Osteocyte (in vitro differentiated cells): ENCODE measurements at regions not wholly inside any gene's neighbourhood (a gene's known extent, or its start where the extent isn't known, plus 50 kb on each side); places are given as distances from the start of the nearest gene placed in this dataset.

Experiments used
- DNase-seq: peaks from one replicate; pipeline ENCODE4 v3.0.0; 2021; ENCODE audit warnings: mixed read lengths; ENCODE audit not compliant: unreplicated experiment; ENCODE audit errors: extremely low spot score
- H3K27ac Mint-ChIP-seq: one replicate; pipeline ENCODE4 v1.8.0; 2021; ENCODE audit warnings: mild to moderate bottlenecking, mixed read lengths; ENCODE audit not compliant: unreplicated experiment
- H3K27me3 Mint-ChIP-seq: one replicate; pipeline ENCODE4 v1.8.0; 2021; ENCODE audit warnings: mixed read lengths; ENCODE audit not compliant: unreplicated experiment
- H3K36me3 Mint-ChIP-seq: one replicate; pipeline ENCODE4 v1.8.0; 2021; ENCODE audit warnings: mixed read lengths; ENCODE audit not compliant: unreplicated experiment
- H3K4me1 Mint-ChIP-seq: one replicate; pipeline ENCODE4 v1.8.0; 2021; ENCODE audit warnings: mixed read lengths; ENCODE audit not compliant: unreplicated experiment
- H3K4me3 Mint-ChIP-seq: one replicate; pipeline ENCODE4 v1.8.0; 2021; ENCODE audit warnings: mild to moderate bottlenecking, moderate library complexity, mixed read lengths; ENCODE audit not compliant: unreplicated experiment
- H3K9me3 Mint-ChIP-seq: one replicate; pipeline ENCODE4 v1.8.0; 2021; ENCODE audit warnings: mixed read lengths; ENCODE audit not compliant: unreplicated experiment
- TF ChIP-seq, protein P1 (sequence below): fragments of 200-600 bp; sonication (generic); IDR thresholded peaks from 2 replicates; pipeline ENCODE4 v1.5.0; 2021; ENCODE audit warnings: antibody characterized with exemption, mild to moderate bottlenecking, moderate library complexity

DNA sequence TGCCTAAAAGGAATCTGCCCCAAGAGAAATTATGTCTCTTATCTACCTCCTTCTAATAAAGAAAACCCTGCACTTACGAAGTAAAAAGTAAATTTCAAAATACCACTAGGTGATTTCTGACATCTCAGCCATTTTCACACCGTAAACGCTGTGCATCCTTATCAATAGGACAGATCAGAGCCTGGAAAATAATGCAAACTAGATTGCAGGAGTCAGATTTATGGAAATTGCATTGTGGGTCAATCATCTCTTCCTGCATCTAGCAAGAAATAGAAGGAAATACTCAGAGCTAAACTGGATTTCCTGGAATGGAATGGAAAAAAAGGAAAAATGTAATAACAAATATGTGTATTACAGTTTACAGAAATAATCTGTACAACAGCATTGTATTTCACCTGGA is 114.3 kb upstream of the PLPPR4 start:
- DNase-seq, result no peak
- Mint-ChIP-seq H3K4me1 (no peaks in the 10 kb centered on the region), H3K27me3 (peaks cover 25% of the 10 kb centered on the region), H3K36me3 (no peaks in the 10 kb centered on the region), H3K27ac (no peak overlapping the region), H3K9me3 (no peaks in the 10 kb centered on the region), H3K4me3 (no peak overlapping the region)
- TF ChIP-seq, protein P1, sequence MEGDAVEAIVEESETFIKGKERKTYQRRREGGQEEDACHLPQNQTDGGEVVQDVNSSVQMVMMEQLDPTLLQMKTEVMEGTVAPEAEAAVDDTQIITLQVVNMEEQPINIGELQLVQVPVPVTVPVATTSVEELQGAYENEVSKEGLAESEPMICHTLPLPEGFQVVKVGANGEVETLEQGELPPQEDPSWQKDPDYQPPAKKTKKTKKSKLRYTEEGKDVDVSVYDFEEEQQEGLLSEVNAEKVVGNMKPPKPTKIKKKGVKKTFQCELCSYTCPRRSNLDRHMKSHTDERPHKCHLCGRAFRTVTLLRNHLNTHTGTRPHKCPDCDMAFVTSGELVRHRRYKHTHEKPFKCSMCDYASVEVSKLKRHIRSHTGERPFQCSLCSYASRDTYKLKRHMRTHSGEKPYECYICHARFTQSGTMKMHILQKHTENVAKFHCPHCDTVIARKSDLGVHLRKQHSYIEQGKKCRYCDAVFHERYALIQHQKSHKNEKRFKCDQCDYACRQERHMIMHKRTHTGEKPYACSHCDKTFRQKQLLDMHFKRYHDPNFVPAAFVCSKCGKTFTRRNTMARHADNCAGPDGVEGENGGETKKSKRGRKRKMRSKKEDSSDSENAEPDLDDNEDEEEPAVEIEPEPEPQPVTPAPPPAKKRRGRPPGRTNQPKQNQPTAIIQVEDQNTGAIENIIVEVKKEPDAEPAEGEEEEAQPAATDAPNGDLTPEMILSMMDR, result no peak

- Mint-ChIP-seq H3K36me3 (no peaks in the 10 kb centered on the region), H3K27ac (no peak overlapping the region), H3K4me1 (no peaks in the 10 kb centered on the region), H3K27me3 (peaks cover 27% of the 10 kb centered on the region), H3K9me3 (no peaks in the 10 kb centered on the region), H3K4me3 (no peak overlapping the region)
- TF ChIP-seq, protein P1, result no peak
- no peak for DNase-seq
Observed at GRCh38 chr1:99152132-99152531, 112.2 kb upstream of the PLPPR4 start.

DNA sequence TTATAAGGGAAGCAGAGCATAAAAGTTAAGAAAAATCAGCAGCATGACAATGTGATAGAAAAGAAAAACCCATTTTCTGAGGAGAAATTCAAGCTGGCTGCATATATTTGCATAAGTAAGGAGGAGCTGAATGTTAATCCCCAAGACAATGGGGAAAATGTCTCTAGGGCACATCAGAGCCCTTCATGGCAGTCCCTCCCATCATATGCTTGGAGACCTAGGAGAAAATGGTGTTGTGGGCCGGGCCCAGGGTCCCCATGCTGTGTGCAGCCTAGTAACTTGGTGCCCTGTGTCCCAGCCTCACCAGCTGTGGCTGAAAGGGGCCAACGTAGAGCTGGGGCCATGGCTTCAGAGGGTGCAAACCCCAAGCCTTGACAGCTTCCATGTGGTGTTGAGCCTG is 100.6 kb upstream of the PLPPR4 start:
- TF ChIP-seq, protein P1, result no peak
- Mint-ChIP-seq H3K27ac (no peak overlapping the region), H3K4me1 (no peaks in the 10 kb centered on the region), H3K4me3 (no peak overlapping the region), H3K9me3 (peaks cover 5% of the 10 kb centered on the region), H3K36me3 (no peaks in the 10 kb centered on the region), H3K27me3 (peaks cover 14% of the 10 kb centered on the region)
- no peak for DNase-seq

GRCh38 chr1:99170516-99170915 is 93.8 kb upstream of the PLPPR4 start:
- H3K27me3 Mint-ChIP-seq, result peaks cover 31% of the 10 kb centered on the region
- H3K9me3 Mint-ChIP-seq, result no peaks in the 10 kb centered on the region
- no peak overlapping the region for H3K4me3 Mint-ChIP-seq
- H3K36me3 Mint-ChIP-seq, result no peaks in the 10 kb centered on the region
- no peak for DNase-seq
- H3K4me1 Mint-ChIP-seq, result no peaks in the 10 kb centered on the region
- TF ChIP-seq, protein P1, result no peak
- no peak overlapping the region for H3K27ac Mint-ChIP-seq

DNA sequence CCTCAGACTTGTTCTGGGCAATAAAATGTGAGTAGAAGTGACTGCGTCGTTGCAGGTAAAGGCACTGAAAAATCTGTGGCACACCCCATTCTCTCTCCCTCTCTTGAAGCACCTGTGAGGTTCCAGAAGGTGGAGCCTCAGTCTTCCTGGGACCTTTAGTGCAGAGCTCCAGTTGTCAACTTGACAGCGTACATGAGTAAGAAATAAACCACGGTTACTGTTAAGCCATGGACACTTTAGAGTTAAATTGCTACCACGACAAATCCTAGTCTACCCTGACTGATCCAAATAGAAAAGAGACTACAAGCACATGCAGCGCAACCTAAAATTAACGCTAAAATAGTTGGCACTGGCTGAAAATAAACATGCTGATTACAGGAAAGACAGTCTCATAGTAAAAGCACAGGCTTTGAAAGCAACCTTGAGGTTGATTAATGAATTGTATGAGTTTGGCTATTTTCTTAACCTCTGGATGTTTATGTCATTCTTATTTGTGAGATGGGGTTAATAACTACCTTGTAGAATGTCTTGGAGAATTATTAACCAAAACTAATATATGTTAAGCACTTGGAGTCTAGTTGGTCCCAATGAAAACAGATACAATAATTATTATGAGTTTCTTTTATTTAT is 93.0 kb upstream of the PLPPR4 start:
- peaks cover 31% of the 10 kb centered on the region for H3K27me3 Mint-ChIP-seq
- no peaks in the 10 kb centered on the region for H3K36me3 Mint-ChIP-seq
- H3K4me1 Mint-ChIP-seq, result no peaks in the 10 kb centered on the region
- H3K4me3 Mint-ChIP-seq, result no peak overlapping the region
- H3K9me3 Mint-ChIP-seq, result no peaks in the 10 kb centered on the region
- DNase-seq, result no peak
- TF ChIP-seq, protein P1, result no peak
- H3K27ac Mint-ChIP-seq, result no peak overlapping the region
